ENCODE measurements at regions not wholly inside any gene's neighbourhood (a gene's known extent, or its start where the extent isn't known, plus 50 kb on each side); places are given as distances from the start of the nearest gene placed in this dataset.
"Not testable (repeated sequence)": the region's sequence is repeated elsewhere in the genome, so short reads cannot be mapped to it uniquely, and the experiment has no call there.

GRCh38 chr12:66776974-66777373 lies 98.1 kb upstream of the GRIP1 start:
- no peak for DNase-seq

- DNase-seq, result no peak
These were observed 100.6 kb upstream of the GRIP1 start for GRCh38 chr12:66779466-66779865.

GRCh38 chr12:66786531-66787308 lies 107.8 kb upstream of the GRIP1 start:
- peak; percentile 93 for DNase-seq

DNA sequence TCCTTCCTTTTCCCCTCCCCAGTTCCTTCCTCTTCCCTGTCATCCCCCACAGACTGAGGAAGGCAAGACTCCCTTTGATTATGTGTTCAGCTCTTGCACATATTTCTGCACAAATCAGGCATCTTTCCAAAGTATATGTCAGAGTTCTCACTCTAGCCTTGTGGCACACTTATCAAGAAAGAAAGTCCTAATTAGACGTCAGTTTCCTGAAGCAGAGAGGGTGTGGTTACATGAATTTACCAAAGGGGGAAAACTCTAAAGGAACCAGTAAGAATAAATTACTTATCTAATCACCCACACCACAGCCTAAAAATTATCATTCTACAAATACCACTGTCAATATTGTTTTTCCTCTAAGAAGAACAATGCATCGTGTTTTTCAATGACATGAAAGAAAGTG lies 120.7 kb upstream of the GRIP1 start:
- DNase-seq, result peak; percentile 50

GRCh38 chr12:66800046-66800445 lies 121.2 kb upstream of the GRIP1 start:
- DNase-seq, result peak; percentile 78

- peak; percentile 80 for DNase-seq
These were observed 125.1 kb upstream of the GRIP1 start for GRCh38 chr12:66803930-66804329.

DNA sequence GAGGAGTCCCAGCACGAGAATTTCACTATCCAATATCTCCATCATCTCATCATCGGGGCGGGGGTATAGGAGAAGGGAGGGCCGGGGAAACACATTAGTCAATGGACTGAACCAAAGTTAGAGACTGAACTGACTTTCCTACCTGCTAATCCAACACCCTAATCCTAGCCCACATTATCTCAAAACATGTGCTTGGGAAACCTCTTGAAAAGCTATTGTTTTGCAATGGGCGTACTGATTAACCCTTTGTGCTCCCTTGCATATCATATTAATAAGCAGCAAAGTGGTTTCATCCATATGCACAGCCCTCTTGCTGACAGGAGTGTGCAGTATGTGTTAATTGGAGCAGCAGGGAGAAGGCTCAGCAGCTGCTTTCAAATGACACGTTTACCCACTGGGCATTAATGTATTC lies 125.7 kb upstream of the GRIP1 start:
- DNase-seq, result peak; percentile 95

GRCh38 chr12:66808606-66809005 lies 129.7 kb upstream of the GRIP1 start:
- peak; percentile 92 for DNase-seq

DNA sequence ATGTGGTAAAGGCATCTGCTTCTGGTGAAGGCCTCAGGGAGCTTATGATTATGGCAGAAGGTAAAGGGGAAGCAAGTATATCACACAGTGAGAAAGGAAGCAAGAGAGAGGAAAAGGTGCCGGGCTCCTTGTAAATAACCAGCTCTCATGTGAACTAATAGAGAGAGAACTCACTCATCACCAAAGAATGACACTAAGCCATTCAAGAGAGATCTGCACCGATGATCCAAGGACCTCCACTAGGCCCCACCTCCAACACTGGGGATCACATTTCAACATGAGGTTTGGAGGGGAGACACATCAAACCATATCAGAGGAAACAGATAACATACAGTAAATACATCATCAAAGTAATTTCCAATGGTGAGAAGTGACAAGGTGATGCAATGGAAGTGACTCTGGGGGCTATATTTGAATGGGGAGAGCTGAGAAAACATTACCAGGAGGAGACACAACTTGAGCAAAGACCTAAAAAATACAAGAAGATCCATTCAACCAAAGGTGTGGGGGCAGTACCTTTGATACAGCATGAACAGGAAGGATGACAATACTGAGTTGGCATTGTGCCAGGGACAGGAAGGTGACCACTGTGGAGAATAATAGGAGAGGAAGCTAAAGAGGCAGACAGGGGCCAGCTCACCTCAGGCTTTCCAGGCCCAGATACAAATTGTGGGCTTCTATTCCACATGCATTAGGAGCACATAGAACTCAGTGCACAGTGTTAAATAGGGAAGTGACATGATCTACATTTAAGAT lies 134.4 kb upstream of the GRIP1 start:
- peak; percentile 86 for DNase-seq

- DNase-seq, result no peak
These were observed 140.7 kb upstream of the GRIP1 start for GRCh38 chr12:66819587-66819986.

DNA sequence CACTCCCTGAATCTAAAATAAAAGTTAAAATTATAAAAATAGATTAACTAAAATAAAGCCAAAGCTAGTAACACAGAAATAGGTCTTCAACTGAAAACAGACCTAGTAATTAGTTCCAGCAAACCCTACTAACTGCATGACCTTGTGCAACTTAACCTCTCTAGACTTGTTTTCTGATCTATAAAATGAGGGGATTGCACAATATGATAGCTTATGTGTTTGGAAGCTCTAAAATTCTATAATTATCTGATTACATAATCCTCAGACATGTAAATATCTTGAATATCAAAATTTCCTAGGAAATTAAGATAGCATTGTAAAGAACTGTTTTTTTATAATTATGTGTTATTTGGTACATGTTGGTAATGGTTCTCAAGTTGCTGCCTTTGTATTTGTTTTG lies 144.1 kb upstream of the GRIP1 start:
- DNase-seq, result peak; percentile 7

DNA sequence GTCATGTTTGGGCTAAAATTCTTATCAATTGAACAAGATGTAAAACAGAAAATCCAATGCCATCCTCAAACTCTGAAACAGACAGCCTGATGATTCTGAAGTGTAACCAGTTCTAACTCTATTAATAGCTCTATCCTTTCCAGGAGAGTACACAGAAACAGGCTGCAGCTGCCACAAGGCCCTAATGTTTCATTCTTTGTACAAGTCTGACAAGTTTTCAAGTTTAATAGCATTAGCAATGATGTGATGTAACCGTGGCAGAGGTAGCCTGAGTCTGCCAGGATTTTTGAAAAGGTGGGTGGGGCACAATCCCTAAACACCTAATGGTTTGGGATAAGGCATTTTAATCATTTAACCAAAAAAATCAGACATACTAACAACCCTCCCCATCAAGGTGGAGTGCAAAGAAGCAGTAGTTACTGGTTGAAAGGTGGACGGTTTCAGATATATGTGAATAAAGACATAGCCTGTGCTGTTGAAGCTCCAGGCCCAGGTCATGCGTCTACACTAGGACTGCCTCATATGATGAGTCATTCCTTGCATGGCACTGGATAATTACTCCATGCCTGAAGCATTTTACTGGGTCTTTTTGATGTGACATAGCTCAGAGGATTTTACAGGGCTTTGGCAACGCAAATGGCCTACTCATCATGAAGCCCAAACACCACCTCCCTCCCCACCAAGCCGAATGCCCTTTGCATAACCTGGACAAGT lies 145.1 kb upstream of the GRIP1 start:
- DNase-seq, result peak; percentile 86

DNA sequence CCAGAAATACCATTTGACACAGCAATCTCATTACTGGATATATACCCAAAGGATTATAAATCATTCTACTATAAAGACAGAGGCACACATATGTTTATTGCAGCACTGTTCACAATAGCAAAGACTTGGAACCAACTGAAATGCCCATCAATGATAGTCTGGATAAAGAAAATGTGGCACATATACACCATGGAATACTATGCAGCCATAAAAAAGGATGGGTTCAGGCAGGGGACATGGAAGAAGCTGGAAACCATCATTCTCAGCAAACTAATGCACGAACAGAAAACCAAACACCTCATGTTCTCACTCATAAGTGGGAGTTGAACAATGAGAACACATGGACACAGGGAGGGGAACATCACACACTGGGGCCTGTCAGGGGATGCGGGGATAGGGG lies 147.0 kb upstream of the GRIP1 start:
- not testable (repeated sequence) for DNase-seq

GRCh38 chr12:66829660-66830325 lies 150.9 kb upstream of the GRIP1 start:
- DNase-seq, result no peak

GRCh38 chr12:66831495-66831894 lies 152.6 kb upstream of the GRIP1 start:
- no peak for DNase-seq

DNA sequence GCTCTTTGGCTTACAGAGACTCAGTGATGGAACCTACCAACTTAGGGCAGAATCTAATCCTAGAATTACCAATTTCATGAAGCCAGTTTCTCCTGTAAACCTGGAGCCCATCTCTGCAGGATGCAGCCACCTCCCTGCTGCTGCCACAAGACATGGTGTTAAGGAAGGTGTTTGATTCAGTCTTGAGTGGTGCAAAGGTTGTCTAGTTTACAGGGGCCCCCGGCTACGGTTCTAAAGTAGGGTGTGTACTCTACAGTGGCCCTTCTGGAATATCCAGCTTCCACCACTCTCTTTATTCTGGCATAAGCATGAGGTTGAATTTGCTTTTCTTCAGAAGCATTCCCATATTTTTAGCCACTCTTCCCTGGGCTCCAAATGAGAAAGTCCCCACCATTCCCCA lies 154.1 kb upstream of the GRIP1 start:
- no peak for DNase-seq

DNA sequence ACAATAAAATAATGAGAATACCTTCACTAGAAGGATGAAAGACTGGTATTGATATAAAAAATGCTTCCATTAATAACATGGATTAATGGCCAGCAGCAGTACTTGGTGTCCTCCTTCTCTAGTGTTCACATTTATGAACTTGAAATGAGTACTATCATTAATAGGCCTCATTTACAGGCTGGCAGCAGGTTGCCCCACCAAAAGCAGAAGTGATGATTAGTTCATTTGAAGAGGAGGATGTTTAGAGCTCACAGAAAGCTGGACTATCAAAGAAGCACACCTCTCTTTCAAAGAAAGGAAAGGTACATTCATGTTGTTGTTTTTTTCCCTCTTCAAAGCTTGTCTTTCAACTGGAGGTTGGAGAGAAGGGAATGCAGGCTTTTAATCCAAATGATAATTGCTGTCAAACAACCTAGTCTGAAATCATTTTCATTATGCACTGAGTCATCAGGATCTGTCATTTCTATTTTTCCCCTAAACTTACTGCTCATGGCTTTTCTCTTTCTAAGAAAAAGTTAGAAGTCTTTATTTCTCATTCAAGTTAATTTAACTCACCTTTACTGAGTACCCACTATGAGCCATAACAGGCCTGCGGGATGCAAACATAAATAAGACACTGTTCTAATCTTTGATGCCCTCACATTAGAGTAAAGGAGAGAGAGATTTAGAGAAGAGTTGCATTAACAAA lies 157.9 kb upstream of the GRIP1 start:
- DNase-seq, result no peak

DNA sequence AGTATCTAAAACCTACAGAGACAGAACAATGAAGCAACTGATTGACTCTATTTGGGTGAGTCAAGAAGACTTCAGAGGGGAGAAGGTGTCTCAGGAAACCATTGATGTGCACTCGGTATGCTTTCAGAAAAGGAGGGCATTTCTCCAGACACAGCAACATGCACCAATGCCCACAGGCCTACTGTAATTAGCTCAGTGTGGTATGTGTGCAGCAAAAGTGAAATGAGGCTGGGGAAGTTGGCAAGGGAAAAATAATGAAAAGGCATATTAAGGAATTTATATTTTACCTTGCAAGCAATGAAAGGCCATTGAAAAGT lies 158.4 kb upstream of the GRIP1 start:
- DNase-seq, result no peak

DNA sequence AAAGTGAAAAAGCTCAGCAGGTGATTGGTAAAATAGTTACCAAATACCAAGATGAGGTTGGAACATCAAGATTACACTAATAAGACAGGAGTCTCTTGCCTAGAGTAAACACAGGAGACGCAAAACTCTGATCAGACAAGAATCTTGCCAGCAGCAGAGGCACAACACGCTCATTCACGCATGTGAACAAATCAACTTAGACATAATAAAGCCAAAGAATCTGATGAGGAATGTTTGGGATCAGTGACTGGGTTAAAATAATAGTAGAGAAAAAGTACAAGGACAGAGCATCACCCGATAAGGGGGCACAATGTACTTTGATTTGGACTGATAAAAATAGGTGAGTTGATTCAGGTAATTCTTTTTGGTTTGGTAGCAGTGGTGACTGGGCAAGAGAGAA lies 159.5 kb upstream of the GRIP1 start:
- no peak for DNase-seq

DNA sequence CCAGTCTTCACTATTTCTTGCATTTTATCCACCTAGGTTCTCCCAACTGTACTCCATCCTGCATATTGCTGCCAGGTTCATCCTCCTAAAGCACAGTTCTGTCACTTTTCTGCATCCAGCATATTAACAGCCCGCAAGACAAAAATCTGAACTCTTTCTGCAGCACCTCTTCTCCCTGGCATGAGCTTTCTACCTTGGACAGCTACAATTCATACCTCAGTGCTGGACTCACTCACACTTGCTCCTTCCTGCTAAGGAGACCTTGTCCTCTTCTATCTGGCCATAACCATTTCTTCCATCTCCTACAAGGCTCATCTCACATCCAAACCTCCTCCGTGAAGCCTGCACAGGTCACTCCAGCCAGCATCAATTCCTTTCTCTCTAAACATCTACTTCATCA lies 170.1 kb upstream of the GRIP1 start:
- no peak for DNase-seq

DNA sequence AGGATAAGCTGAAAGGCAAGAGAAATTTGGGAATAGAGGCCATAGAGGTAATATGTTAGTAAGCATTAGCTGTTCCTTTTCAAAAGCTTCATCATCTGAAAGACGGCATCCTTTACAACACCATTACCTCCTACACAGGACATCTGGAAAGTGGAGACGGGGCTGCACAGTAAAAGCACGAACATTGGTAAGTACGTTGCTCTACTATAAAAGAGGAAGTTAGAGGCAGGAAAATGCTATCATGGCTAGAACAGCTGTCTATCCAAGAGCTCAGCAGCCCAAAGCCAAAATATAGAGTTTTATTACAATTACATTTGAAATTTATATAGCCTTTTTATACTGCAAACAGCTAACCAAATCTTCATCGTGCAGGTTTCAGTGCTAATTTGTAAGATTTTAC lies 172.3 kb upstream of the GRIP1 start:
- DNase-seq, result no peak

GRCh38 chr12:66852091-66852490 lies 173.2 kb upstream of the GRIP1 start:
- DNase-seq, result no peak

- DNase-seq, result no peak
These were observed 173.9 kb upstream of the GRIP1 start for GRCh38 chr12:66852765-66853164.
